NOMO-1 (cell line): ENCODE measurements at regions not wholly inside any gene's neighbourhood (a gene's known extent, or its start where the extent isn't known, plus 50 kb on each side); places are given as distances from the start of the nearest gene placed in this dataset.

Experiments used
- DNase-seq, 2 experiments: peaks; one replicate each; lab custom pipeline; 2025; ENCODE audit not compliant: unreplicated experiment in 2 of 2; lab: John Stamatoyannopoulos, UW

GRCh38 chr1:30049748-30050296 lies 673.6 kb downstream of the MATN1 start:
- no peak for DNase-seq

- DNase-seq, result no peak
Measured at GRCh38 chr1:30048905-30049304, 674.5 kb downstream of the MATN1 start.

GRCh38 chr1:30047576-30047975 lies 675.8 kb downstream of the MATN1 start:
- DNase-seq, result no peak

GRCh38 chr1:30046751-30047150 lies 676.6 kb downstream of the MATN1 start:
- no peak for DNase-seq

GRCh38 chr1:30045304-30046090 lies 677.9 kb downstream of the MATN1 start:
- no peak for DNase-seq

GRCh38 chr1:30044656-30045144 lies 678.7 kb downstream of the MATN1 start:
- no peak for DNase-seq

- no peak for DNase-seq
Measured at GRCh38 chr1:30043731-30044408, 679.5 kb downstream of the MATN1 start.

GRCh38 chr1:30043256-30043655 lies 680.1 kb downstream of the MATN1 start:
- no peak for DNase-seq

- no peak for DNase-seq
Measured at GRCh38 chr1:30042438-30043147, 680.8 kb downstream of the MATN1 start.

- DNase-seq, result no peak
Measured at GRCh38 chr1:30041741-30042437, 681.5 kb downstream of the MATN1 start.

- DNase-seq, result no peak
Measured at GRCh38 chr1:30040081-30041019, 683.0 kb downstream of the MATN1 start.

- DNase-seq, result no peak
Measured at GRCh38 chr1:30039354-30040080, 683.9 kb downstream of the MATN1 start.

GRCh38 chr1:30038134-30039025 lies 685.0 kb downstream of the MATN1 start:
- no peak for DNase-seq

- DNase-seq, result no peak
Measured at GRCh38 chr1:30037251-30038118, 685.9 kb downstream of the MATN1 start.

GRCh38 chr1:30036666-30037065 lies 686.7 kb downstream of the MATN1 start:
- no peak for DNase-seq

- DNase-seq, result no peak
Measured at GRCh38 chr1:30036229-30036547, 687.2 kb downstream of the MATN1 start.
